ENCODE measurements at regions not wholly inside any gene's neighbourhood (a gene's known extent, or its start where the extent isn't known, plus 50 kb on each side); places are given as distances from the start of the nearest gene placed in this dataset.

GRCh38 chr7:97659363-97660045 is 72.4 kb upstream of the TAC1 start:
- no peak for DNase-seq

DNA sequence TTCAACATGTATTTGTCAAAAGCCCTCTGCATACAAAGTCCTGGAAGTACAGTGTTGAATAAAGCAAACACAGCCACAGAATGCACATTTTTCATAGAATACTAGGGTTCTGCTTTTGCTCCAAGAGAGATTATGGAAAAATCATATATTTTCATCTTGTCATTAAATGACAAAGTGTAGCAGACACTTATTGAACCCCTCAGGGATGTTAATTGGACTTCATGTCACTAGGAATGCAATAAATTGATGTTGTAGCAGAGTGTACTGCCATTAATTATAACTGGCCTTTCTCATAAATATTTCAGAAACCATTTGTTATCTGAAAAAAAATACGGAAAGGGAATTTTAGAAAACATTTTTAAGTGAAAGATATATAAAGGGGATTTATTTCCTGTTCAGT is 64.5 kb upstream of the TAC1 start:
- DNase-seq, result no peak

DNA sequence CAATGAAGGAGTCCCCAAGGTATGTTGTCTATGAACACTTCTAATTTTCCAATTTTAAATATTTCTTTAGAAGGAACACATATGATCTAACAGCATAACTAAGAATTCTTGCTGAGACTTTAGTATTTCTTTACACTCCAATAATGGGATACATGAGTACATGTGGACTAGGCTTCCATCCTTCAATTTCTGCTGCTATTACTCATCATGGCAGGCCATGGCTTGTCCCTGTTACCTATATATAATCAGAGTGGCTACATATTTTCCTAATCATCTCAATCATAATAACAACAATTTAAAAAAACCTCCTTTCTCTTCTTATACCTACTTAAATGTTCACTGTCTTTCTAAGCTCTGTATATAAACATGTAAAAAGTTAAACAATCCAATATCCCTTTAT is 60.3 kb upstream of the TAC1 start:
- DNase-seq, result no peak

- DNase-seq, result no peak
These were observed 51.3 kb upstream of the TAC1 start for GRCh38 chr7:97680622-97681021.

Data from NCI-H2107 (cell line).